PC-9 (cell line): ENCODE measurements at regions not wholly inside any gene's neighbourhood (a gene's known extent, or its start where the extent isn't known, plus 50 kb on each side); places are given as distances from the start of the nearest gene placed in this dataset.
"Not testable (repeated sequence)": the region's sequence is repeated elsewhere in the genome, so short reads cannot be mapped to it uniquely, and the experiment has no call there.

Experiments
- BruUV-seq: library from RNA; stranded (reverse); fragments of 400-500 nt; replicated peaks from 2 replicates; lab custom pipeline; 2021; lab: Mats Ljungman, UMichigan
- CTCF ChIA-PET: fragments of 300-600 bp; sonication (Branson Sonifier 250); formaldehyde crosslinking; loops from one replicate; lab custom pipeline; 2022; ENCODE audit warnings: antibody characterized with exemption; lab: Charles Lee
- POLR2A ChIA-PET: fragments of 300-600 bp; sonication (Branson Sonifier 250); formaldehyde crosslinking; loops from one replicate; lab custom pipeline; 2022; ENCODE audit warnings: antibody characterized with exemption; ENCODE audit not compliant: unreplicated experiment; lab: Charles Lee
- DNase-seq, 2 experiments: peaks; one replicate each; pipeline versions ENCODE4 v3.0.0 to v3.0.0-alpha.2; 2015 to 2022; ENCODE audit warnings: mixed read lengths in 1 of 2
- H2AFZ ChIP-seq: fragments of 200-600 bp; sonication (generic); 2 replicates; pipeline ENCODE4 v1.8.1; 2017; ENCODE audit warnings: antibody characterized with exemption
- H3F3A ChIP-seq: fragments of 200-600 bp; sonication (generic); 2 replicates; pipeline ENCODE4 v1.8.1; 2017; ENCODE audit warnings: antibody characterized with exemption, mild to moderate bottlenecking, low read depth; ENCODE audit not compliant: insufficient read depth
- H3K27ac ChIP-seq: fragments of 200-600 bp; sonication (generic); 2 replicates; pipeline ENCODE4 v1.6.1; 2016; ENCODE audit warnings: mixed run types
- H3K27me3 ChIP-seq: fragments of 200-600 bp; sonication (generic); 2 replicates; pipeline ENCODE4 v1.6.1; 2016; ENCODE audit warnings: low read depth, mixed run types; ENCODE audit not compliant: insufficient read depth
- H3K36me3 ChIP-seq: fragments of 200-600 bp; sonication (generic); 2 replicates; pipeline ENCODE4 v1.6.1; 2016; ENCODE audit warnings: low read depth, mixed run types
- H3K4me1 ChIP-seq: fragments of 200-600 bp; sonication (generic); replicated peaks from 2 replicates; pipeline ENCODE4 v1.6.1; 2016; ENCODE audit warnings: mixed run types; ENCODE audit not compliant: insufficient read depth
- H3K4me2 ChIP-seq: fragments of 200-600 bp; sonication (generic); 2 replicates; pipeline ENCODE4 v1.6.1; 2017; ENCODE audit warnings: mixed run types
- H3K4me3 ChIP-seq: fragments of 200-600 bp; sonication (generic); 2 replicates; pipeline ENCODE4 v1.6.1; 2016; ENCODE audit warnings: mixed run types
- H3K79me2 ChIP-seq: fragments of 200-600 bp; sonication (generic); 2 replicates; pipeline ENCODE4 v1.6.1; 2017; ENCODE audit warnings: low read depth, mixed run types
- H3K9me2 ChIP-seq: fragments of 200-600 bp; sonication (generic); 2 replicates; pipeline ENCODE4 v1.8.1; 2017; ENCODE audit warnings: mild to moderate bottlenecking; ENCODE audit not compliant: insufficient read depth
- H3K9me3 ChIP-seq: fragments of 200-600 bp; sonication (generic); 2 replicates; pipeline ENCODE4 v1.8.1; 2016; ENCODE audit warnings: low read depth; ENCODE audit not compliant: insufficient read depth
- H4K20me1 ChIP-seq: fragments of 200-600 bp; sonication (generic); 2 replicates; pipeline ENCODE4 v1.8.1; 2017; ENCODE audit not compliant: insufficient read depth
- CTCF ChIP-seq: fragments of 200-600 bp; sonication (generic); conservative IDR thresholded peaks from 2 replicates; pipeline ENCODE4 v1.6.1; 2017; ENCODE audit warnings: mixed run types, antibody characterized with exemption, mild to moderate bottlenecking, moderate library complexity
- EZH2 ChIP-seq: fragments of 200-600 bp; sonication (generic); IDR thresholded peaks from 2 replicates; pipeline ENCODE4 v1.8.0; 2017; ENCODE audit warnings: antibody characterized with exemption, low read depth
- intact Hi-C: fragments of 100-400 bp; cut with micrococcal nuclease; formaldehyde crosslinking; loops from one replicate; pipeline ENCODE4 v1.10.0; 2022; ENCODE audit not compliant: unreplicated experiment

GRCh38 chr10:34041871-34042270, 707.4 kb upstream of the NRP1 start:
- intact Hi-C loops = no loop called here
- ChIA-PET POLR2A (no interaction called here), CTCF (interaction anchor here (0.5 kb wide), 1 partner anchor 151 kb away, joined by 5 read pairs; no protein-coding TSS in a partner anchor)
- Histone ChIP-seq H3K27me3 (no peaks in the 10 kb centered on the region), H3K4me3 (no peak overlapping the region), H3K9me3 (no peaks in the 10 kb centered on the region), H3F3A (no peaks in the 10 kb centered on the region), H3K4me2 (no peak overlapping the region), H3K9me2 (no peaks in the 10 kb centered on the region), H3K27ac (no peak overlapping the region), H3K4me1 (no peaks in the 10 kb centered on the region), H4K20me1 (no peaks in the 10 kb centered on the region), H2AFZ (no peak overlapping the region), H3K36me3 (no peaks in the 10 kb centered on the region), H3K79me2 (no peaks in the 10 kb centered on the region)
- no peak for TF ChIP-seq CTCF
- no peak for TF ChIP-seq EZH2
- no peak for DNase-seq
- no TSS peak for BruUV-seq

- no TSS peak for BruUV-seq
- CTCF ChIA-PET = no interaction called here
Observed at GRCh38 chr10:34037499-34037898, 703.0 kb upstream of the NRP1 start.

GRCh38 chr10:34035241-34035790, 700.8 kb upstream of the NRP1 start:
- BruUV-seq, H3K4me2 ChIP-seq, H3K79me2 ChIP-seq, H3K27ac ChIP-seq, H3K36me3 ChIP-seq, CTCF ChIA-PET, H3K27me3 ChIP-seq, H3K9me2 ChIP-seq, H4K20me1 ChIP-seq, H3F3A ChIP-seq, H3K4me1 ChIP-seq, H3K9me3 ChIP-seq, H2AFZ ChIP-seq, POLR2A ChIA-PET, intact Hi-C loops, H3K4me3 ChIP-seq, DNase-seq: not testable (repeated sequence)

More at GRCh38 chr10:34037499-34037898, 703.0 kb upstream of the NRP1 start:
- Histone ChIP-seq H3K4me1 (no peaks in the 10 kb centered on the region), H3K36me3 (no peaks in the 10 kb centered on the region), H3K4me2 (no peak overlapping the region), H3K9me2 (no peaks in the 10 kb centered on the region), H4K20me1 (no peaks in the 10 kb centered on the region), H2AFZ (no peak overlapping the region), H3K27me3 (no peaks in the 10 kb centered on the region), H3K27ac (no peak overlapping the region), H3K4me3 (no peak overlapping the region), H3K9me3 (no peaks in the 10 kb centered on the region), H3K79me2 (no peaks in the 10 kb centered on the region), H3F3A (no peaks in the 10 kb centered on the region)
- DNase-seq = no peak
- TF ChIP-seq EZH2 (no peak), CTCF (no peak)
- POLR2A ChIA-PET = no interaction called here
- intact Hi-C loops = no loop called here

- no peak overlapping the region for H3K4me3 ChIP-seq
- no peaks in the 10 kb centered on the region for H4K20me1 ChIP-seq
- no peaks in the 10 kb centered on the region for H3K9me3 ChIP-seq
- no peak overlapping the region for H3K4me2 ChIP-seq
- ChIA-PET POLR2A (no interaction called here), CTCF (no interaction called here)
- no peak overlapping the region for H2AFZ ChIP-seq
- H3K27me3 ChIP-seq = no peaks in the 10 kb centered on the region
- no peaks in the 10 kb centered on the region for H3K9me2 ChIP-seq
- no peaks in the 10 kb centered on the region for H3K36me3 ChIP-seq
- H3K27ac ChIP-seq = no peak overlapping the region
- H3K4me1 ChIP-seq = no peaks in the 10 kb centered on the region
- TF ChIP-seq CTCF (no peak), EZH2 (no peak)
- BruUV-seq = no TSS peak
- DNase-seq = no peak
- H3K79me2 ChIP-seq = no peaks in the 10 kb centered on the region
- no peaks in the 10 kb centered on the region for H3F3A ChIP-seq
- intact Hi-C loops = no loop called here
Observed at GRCh38 chr10:34033078-34033477, 698.6 kb upstream of the NRP1 start.
